ENCODE measurements at regions not wholly inside any gene's neighbourhood (a gene's known extent, or its start where the extent isn't known, plus 50 kb on each side); places are given as distances from the start of the nearest gene placed in this dataset.

GRCh38 chr20:50413088-50413500 lies 97.1 kb upstream of the PTPN1 start:
- intact Hi-C loops (cut with DNase I): no loop called here
- no peak for DNase-seq
- no peak for ATAC-seq

DNA sequence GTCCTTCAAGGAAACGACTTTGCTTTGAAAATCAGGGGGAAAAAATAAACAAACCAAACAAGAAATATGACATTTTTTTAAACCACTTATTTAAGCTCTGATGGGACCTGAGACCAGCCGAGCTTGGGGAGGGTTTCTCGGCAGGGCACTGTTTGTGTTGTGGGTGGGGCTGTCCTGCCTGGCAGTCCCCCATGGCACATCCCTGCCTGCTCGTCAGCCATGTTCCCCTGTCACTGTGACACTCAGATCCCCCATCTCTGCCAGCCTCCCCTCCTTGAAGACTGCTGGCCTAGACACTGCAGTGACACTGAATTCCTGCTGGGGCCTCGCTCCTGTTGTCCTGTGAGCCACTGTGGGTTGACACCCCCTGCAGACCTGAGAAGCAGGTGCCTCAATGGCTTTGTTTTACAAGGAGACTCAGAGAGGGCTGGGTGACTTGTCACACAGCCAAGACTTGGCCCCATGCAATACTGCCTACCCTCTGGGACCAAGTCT lies 95.1 kb upstream of the PTPN1 start:
- no peak for DNase-seq
- peak; percentile 8 to 25 for ATAC-seq
- intact Hi-C loops (cut with DNase I): loop anchor here in 1 of 2 donors (5.0 kb wide), 1 partner anchor 42 kb away; no protein-coding TSS in a partner anchor

DNA sequence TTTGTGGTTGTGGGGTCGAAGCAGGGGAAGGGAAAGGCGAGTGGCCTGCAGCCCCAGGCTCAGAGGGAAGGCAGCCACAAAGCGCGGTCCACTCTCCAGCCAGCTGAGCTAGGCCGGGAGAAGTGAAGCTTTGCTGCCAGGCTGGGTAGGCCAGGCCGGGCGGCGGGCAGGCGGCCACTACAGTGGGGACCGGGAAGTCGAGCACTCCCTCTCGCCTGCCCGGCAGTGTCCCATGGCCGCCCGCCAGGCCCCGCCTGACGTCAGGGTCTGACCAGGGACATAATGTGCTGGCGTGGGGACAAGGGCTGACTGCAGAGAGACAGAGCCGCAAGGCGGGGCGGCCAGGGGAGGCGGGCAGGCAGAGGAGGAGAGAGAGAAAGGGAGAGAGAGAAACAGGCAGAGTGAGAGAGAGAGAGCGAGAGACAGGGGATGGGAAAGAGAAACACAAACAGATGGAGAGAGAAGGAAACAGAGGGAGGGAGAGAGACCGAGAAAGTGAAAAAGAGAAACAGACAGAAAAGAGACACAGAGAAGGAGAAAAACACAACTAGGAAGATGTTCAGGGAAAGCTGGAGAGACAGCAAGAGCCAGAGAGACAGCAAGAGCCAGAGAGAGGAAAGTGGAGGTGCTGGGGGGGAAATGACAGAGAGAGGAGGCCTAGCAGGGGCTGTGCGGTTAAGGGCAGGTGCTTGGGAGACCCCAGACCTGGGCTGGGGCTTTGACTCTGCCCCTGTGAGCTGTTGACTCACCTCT lies 94.5 kb upstream of the PTPN1 start:
- peak; percentile 96 to 98 for ATAC-seq
- intact Hi-C loops (cut with DNase I): loop anchor here in 1 of 2 donors (5.0 kb wide), 1 partner anchor 42 kb away; no protein-coding TSS in a partner anchor

DNA sequence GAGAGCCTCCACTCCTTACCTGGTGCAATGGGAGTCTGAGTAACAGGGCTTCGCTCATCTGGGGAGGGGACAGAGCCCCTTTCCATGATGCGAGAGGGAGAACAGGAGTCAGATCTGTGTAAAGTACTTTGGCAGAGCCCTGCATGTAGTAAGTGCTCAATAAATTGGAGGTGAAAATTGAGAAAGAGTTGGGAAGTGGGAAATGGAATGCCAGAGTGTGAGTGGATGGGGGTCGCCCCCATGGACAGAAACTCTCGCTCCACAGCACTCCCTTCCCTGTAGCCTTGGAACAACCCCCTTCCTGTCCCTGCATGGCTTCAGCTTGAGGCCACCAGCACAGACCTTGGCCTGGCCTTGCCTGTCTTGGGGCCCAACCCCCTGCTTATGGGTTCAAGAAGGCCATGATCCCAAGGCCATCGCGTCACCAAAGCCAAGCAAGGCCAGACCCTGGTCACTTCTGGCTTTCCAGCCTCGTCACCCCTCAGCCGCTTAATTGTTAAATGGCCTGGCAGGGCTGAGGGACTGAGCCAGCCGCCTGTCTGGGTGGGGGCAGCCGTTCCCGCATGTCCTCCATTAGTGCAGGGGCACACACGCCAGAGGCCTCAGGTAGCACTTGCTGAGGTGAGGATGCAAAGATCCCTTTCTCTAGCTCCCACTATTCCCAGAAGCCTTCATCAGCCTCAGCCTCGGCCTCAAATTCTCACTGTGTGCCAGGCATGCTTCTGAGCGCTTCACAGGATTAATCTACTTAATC lies 93.7 kb upstream of the PTPN1 start:
- peak in 1 of 2 donors; percentile 9 for ATAC-seq

More for the DNA sequence above, 94.5 kb upstream of the PTPN1 start:
- DNase-seq: peak; percentile 100

GRCh38 chr20:50417023-50417329 lies 93.2 kb upstream of the PTPN1 start:
- ATAC-seq (no peak), DNase-seq (no peak)
- intact Hi-C loops (cut with DNase I): loop anchor here in 1 of 2 donors (5.0 kb wide), 1 partner anchor 40 kb away; no protein-coding TSS in a partner anchor

More for the DNA sequence above, 93.7 kb upstream of the PTPN1 start:
- DNase-seq: no peak
- intact Hi-C loops (cut with DNase I): loop anchor here in 1 of 2 donors (5.0 kb wide), 1 partner anchor 41 kb away; no protein-coding TSS in a partner anchor

DNA sequence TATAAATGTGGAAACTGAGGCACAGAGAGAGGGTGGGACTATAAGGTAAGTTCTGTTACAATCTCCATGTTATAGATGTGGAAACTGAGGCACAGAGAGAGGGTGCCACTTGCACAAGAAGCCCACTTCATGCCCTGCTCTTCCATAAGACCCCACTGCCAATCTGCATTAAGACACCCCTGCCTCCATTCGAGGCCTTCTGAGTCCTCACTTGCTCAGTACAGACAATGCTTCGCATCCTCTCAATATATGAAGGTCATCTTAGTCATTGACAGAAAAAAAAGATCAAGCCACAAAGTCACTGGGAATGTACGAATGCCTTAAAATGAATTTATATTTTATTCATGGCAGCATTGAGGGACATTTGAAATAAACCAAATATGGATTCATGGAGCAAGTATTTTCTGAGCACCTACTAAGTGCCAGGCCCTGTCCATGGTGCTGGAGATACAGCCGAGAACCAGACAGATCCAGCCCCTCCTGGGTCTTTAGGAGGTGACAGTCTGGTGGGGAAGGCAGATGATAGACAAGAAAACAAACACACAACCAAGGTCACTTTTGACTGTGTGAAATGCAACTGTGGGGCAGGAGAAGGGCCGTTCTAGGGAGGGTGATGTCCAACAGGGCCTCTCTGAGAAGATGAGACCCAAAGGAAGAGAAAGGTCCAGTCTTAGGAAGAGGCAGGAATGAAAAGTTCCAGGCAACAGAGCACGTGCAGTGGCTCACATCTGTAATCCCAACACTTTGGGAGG lies 92.5 kb upstream of the PTPN1 start:
- ATAC-seq (no peak), DNase-seq (no peak)
- intact Hi-C loops (cut with DNase I): loop anchor here in 1 of 2 donors (5.0 kb wide), 1 partner anchor 40 kb away; no protein-coding TSS in a partner anchor

GRCh38 chr20:50418890-50419642 lies 91.1 kb upstream of the PTPN1 start:
- no peak for DNase-seq
- intact Hi-C loops (cut with DNase I): loop anchor here in 1 of 2 donors (5.0 kb wide), 1 partner anchor 38 kb away; no protein-coding TSS in a partner anchor

GRCh38 chr20:50420380-50420779 lies 89.8 kb upstream of the PTPN1 start:
- intact Hi-C loops (cut with DNase I): no loop called here
- ATAC-seq: no peak
- DNase-seq: no peak

More at GRCh38 chr20:50418890-50419642, 91.1 kb upstream of the PTPN1 start:
- no peak for ATAC-seq

DNA sequence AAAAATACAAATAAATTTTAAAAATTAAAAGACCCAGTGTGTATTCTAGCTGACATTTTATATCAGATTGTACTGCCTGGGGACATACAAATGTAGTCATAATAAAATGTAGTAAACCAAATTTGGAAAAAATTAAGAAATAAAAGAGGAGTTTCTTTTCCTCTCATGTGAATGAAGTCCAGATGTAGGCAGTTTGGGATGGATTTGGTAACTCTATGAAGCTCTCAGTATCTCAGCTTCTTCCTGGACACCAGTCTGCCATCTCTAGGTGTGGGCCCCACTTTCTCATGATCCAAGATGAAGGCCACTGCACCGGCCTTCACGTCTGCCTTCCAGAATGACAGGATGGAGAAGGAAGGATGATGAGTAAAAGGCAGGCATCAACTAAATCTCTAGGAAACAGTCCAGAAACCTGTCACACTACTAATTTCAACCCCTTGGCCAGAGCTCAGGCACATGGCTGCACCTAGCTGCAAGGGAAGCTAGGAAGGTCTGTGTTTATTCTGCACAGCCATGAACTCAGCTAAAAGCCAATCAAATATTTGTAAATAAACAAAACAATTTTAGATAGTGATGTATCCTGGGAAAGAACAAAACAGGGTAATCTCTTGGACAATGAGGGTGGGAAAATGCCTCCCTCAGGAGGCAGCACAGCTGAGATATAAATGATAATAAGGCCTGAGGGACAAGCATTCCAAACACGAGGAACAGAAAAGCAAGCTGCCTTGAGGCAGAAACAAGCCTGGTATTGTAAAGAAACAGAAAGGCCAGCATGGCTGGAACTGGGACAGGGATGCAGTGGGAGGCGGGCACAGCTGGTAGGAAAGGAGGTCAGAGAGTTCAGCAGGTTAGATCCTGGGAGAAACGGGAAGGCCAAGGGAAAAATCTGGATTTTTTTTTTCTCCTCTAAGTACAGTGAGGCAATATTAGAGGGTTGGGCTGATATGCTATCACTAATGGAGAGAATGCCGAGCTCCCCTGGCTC lies 88.5 kb upstream of the PTPN1 start:
- DNase-seq (no peak), ATAC-seq (no peak)
- intact Hi-C loops (cut with DNase I): no loop called here

- DNase-seq: no peak
These were observed 86.4 kb upstream of the PTPN1 start for GRCh38 chr20:50423758-50424157.

GRCh38 chr20:50425076-50425475 lies 85.1 kb upstream of the PTPN1 start:
- intact Hi-C loops (cut with DNase I): no loop called here
- ATAC-seq (no peak), DNase-seq (no peak)

More at GRCh38 chr20:50423758-50424157, 86.4 kb upstream of the PTPN1 start:
- intact Hi-C loops (cut with DNase I): no loop called here
- no peak for ATAC-seq

- DNase-seq (no peak), ATAC-seq (no peak)
- intact Hi-C loops (cut with DNase I): no loop called here
These were observed 83.1 kb upstream of the PTPN1 start for GRCh38 chr20:50426866-50427718.

DNA sequence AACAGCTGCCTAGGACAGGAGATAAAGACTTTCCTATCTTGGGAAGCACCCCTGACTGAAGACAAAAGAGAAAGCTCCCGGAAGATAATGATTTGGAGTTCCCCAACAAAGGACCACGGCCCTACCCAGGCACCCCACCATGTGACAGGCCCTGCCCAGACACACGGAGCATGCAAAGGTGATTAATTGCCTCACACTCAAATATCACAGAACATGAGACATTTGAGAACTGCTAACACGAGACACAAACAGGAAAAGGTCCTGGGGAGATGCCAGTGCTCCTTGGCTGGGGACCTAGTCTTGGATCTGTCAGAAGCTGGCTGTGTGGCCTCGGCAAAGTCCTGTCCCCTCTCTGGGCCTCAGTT lies 82.5 kb upstream of the PTPN1 start:
- ATAC-seq: no peak
- DNase-seq: peak; percentile 58
- intact Hi-C loops (cut with DNase I): no loop called here

DNA sequence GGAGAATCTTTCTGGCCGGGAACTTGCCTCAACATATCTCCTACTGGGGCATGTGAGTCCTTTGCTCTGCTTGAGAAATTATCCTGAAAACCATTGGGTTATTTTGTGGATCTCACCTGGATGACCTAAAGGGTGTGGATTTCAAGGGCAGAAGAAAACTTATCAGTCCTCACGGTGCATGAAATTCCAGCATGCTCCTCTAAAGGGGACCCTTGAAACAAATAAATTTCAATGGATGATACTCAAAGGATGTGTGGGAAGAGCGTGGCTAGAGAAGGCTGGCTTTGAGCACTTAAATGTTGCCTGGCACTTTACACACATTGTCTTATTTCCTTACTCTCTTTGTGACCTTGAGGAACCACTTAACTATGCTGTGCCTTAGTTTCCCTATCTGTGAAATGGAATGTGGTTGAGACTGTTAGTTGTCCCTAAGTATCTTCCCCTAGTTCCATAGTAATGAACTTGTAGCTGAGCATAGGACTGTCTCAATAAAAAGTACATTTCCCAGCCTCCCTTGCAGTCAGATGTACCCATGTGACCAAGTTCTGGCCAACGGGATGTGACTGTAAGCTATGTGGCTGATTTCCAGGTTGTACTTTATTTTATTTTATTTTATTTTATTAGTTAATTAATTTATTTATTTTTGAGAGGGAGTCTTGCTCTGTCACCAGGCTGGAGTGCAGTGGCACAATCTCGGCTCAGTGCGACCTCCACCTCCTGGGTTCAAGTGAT lies 81.9 kb upstream of the PTPN1 start:
- intact Hi-C loops (cut with DNase I): no loop called here
- DNase-seq: no peak
- no peak for ATAC-seq

- intact Hi-C loops (cut with DNase I): no loop called here
- DNase-seq: no peak
These were observed 80.8 kb upstream of the PTPN1 start for GRCh38 chr20:50429412-50429811.

DNA sequence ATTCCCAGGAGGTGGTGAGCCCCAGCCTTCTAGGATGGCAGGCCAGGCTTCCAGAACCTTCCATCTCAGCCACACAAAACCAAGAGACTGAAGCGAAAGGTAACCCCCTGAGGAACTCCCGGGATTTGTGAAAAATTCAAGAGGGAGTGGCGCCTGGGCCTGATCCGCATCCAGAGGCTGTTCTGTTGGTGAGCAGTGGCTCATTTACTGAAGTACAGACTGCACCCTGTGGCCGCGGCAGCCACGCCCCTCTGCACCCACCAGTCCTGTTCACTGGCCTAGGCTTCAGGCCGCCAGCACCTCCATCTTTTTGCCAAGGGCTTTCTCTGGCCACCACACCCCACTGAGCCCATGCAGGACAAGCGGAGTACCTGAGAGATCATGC lies 79.1 kb upstream of the PTPN1 start:
- DNase-seq (no peak), ATAC-seq (peak in 1 of 2 donors; percentile 20)
- intact Hi-C loops (cut with DNase I): no loop called here

More at GRCh38 chr20:50429412-50429811, 80.8 kb upstream of the PTPN1 start:
- peak in 1 of 2 donors; percentile 25 for ATAC-seq

All from left cardiac atrium (tissue), 4 donors.